ENCODE measurements at regions not wholly inside any gene's neighbourhood (a gene's known extent, or its start where the extent isn't known, plus 50 kb on each side); places are given as distances from the start of the nearest gene placed in this dataset.

- Histone ChIP-seq H3K4me3 (no peak overlapping the region), H3K4me1 (no peaks in the 10 kb centered on the region), H3K27me3 (no peaks in the 10 kb centered on the region), H3K27ac (no peak overlapping the region), H3K36me3 (no peaks in the 10 kb centered on the region), H3K9me3 (no peaks in the 10 kb centered on the region)
- TF ChIP-seq POLR2AphosphoS5 (IDR thresholded peaks at IDR 0.05; ENCODE audit: insufficient read depth in 1 of 2, low read depth in 1 of 2) = no peak
- no peak for TF ChIP-seq POLR2A (IDR thresholded peaks at IDR 0.05)
- TF ChIP-seq CTCF (IDR thresholded peaks at IDR 0.05) = no peak
- intact Hi-C loops (cut with DNase I) = no loop called here
- no peak for DNase-seq (ENCODE audit: extremely low spot score in 2 of 2)
Measured at GRCh38 chr17:34517406-34517805, 62.0 kb upstream of the TMEM132E start.

GRCh38 chr17:34511931-34512330 lies 67.5 kb upstream of the TMEM132E start:
- no peak for DNase-seq (ENCODE audit: extremely low spot score in 2 of 2)
- Histone ChIP-seq H3K4me1 (no peaks in the 10 kb centered on the region), H3K27me3 (no peaks in the 10 kb centered on the region), H3K36me3 (no peaks in the 10 kb centered on the region), H3K9me3 (no peaks in the 10 kb centered on the region), H3K27ac (no peak overlapping the region), H3K4me3 (no peak overlapping the region)
- intact Hi-C loops (cut with DNase I) = no loop called here
- TF ChIP-seq CTCF (IDR thresholded peaks at IDR 0.05) = no peak
- no peak for TF ChIP-seq POLR2AphosphoS5 (IDR thresholded peaks at IDR 0.05; ENCODE audit: insufficient read depth in 1 of 2, low read depth in 1 of 2)
- no peak for TF ChIP-seq POLR2A (IDR thresholded peaks at IDR 0.05)

GRCh38 chr17:34511265-34511664 lies 68.1 kb upstream of the TMEM132E start:
- intact Hi-C loops (cut with DNase I) = no loop called here
- H3K4me1 ChIP-seq = no peaks in the 10 kb centered on the region
- no peak overlapping the region for H3K27ac ChIP-seq
- H3K9me3 ChIP-seq = no peaks in the 10 kb centered on the region
- no peaks in the 10 kb centered on the region for H3K36me3 ChIP-seq
- no peak overlapping the region for H3K4me3 ChIP-seq
- no peak for TF ChIP-seq CTCF (IDR thresholded peaks at IDR 0.05)
- TF ChIP-seq POLR2AphosphoS5 (IDR thresholded peaks at IDR 0.05; ENCODE audit: insufficient read depth in 1 of 2, low read depth in 1 of 2) = no peak
- no peak for TF ChIP-seq POLR2A (IDR thresholded peaks at IDR 0.05)
- no peaks in the 10 kb centered on the region for H3K27me3 ChIP-seq
- DNase-seq (ENCODE audit: extremely low spot score in 2 of 2) = no peak

GRCh38 chr17:34504814-34505484 lies 74.4 kb upstream of the TMEM132E start:
- H3K27ac ChIP-seq = no peak overlapping the region
- H3K9me3 ChIP-seq = no peaks in the 10 kb centered on the region
- H3K27me3 ChIP-seq = no peaks in the 10 kb centered on the region
- no peak for TF ChIP-seq CTCF (IDR thresholded peaks at IDR 0.05)
- TF ChIP-seq POLR2A (IDR thresholded peaks at IDR 0.05) = no peak
- TF ChIP-seq POLR2AphosphoS5 (IDR thresholded peaks at IDR 0.05; ENCODE audit: insufficient read depth in 1 of 2, low read depth in 1 of 2) = no peak
- no peak for DNase-seq (ENCODE audit: extremely low spot score in 2 of 2)
- no peaks in the 10 kb centered on the region for H3K36me3 ChIP-seq
- H3K4me1 ChIP-seq = no peaks in the 10 kb centered on the region
- no peak overlapping the region for H3K4me3 ChIP-seq
- intact Hi-C loops (cut with DNase I) = no loop called here

GRCh38 chr17:34503528-34504195 lies 75.7 kb upstream of the TMEM132E start:
- intact Hi-C loops (cut with DNase I) = no loop called here
- H3K36me3 ChIP-seq = no peaks in the 10 kb centered on the region
- no peaks in the 10 kb centered on the region for H3K4me1 ChIP-seq
- no peaks in the 10 kb centered on the region for H3K9me3 ChIP-seq
- TF ChIP-seq POLR2AphosphoS5 (IDR thresholded peaks at IDR 0.05; ENCODE audit: insufficient read depth in 1 of 2, low read depth in 1 of 2) = no peak
- no peak for TF ChIP-seq CTCF (IDR thresholded peaks at IDR 0.05)
- no peak for TF ChIP-seq POLR2A (IDR thresholded peaks at IDR 0.05)
- DNase-seq (ENCODE audit: extremely low spot score in 2 of 2) = no peak
- no peak overlapping the region for H3K4me3 ChIP-seq
- H3K27ac ChIP-seq = no peak overlapping the region
- no peaks in the 10 kb centered on the region for H3K27me3 ChIP-seq

Measured in vagina (tissue), 2 donors.